ENCODE measurements at regions not wholly inside any gene's neighbourhood (a gene's known extent, or its start where the extent isn't known, plus 50 kb on each side); places are given as distances from the start of the nearest gene placed in this dataset.
"Not testable (repeated sequence)": the region's sequence is repeated elsewhere in the genome, so short reads cannot be mapped to it uniquely, and the experiment has no call there.

DNA sequence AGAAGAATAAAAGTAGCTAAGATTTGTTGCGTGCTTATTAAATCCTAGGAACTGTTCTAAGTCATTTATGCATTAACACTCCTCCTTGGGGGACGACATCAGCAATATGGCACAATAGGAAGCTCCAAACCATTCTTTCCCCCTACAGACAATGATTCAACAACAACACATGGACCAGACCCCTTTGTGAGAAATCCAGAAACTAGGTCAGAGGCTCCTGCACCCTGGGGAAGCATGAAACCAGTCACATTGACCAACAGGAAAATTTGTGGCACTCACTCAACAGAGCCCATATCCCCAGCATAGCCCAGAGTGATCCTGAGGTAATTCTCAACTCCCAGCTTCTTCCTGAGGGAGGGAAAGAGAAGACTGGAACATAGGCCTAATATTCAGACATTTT lies 294.4 kb downstream of the HINT1 start:
- ChIA-PET CTCF (interaction anchor here (1.6 kb wide), 1 partner anchor 238 kb away, joined by 6 read pairs; no protein-coding TSS in a partner anchor), POLR2A (no interaction called here)

GRCh38 chr5:130868186-130868840 lies 296.7 kb downstream of the HINT1 start:
- CTCF ChIA-PET: interaction anchor here (0.7 kb wide), 1 partner anchor 554 kb away, joined by 4 read pairs; no protein-coding TSS in a partner anchor
- POLR2A ChIA-PET: no interaction called here

DNA sequence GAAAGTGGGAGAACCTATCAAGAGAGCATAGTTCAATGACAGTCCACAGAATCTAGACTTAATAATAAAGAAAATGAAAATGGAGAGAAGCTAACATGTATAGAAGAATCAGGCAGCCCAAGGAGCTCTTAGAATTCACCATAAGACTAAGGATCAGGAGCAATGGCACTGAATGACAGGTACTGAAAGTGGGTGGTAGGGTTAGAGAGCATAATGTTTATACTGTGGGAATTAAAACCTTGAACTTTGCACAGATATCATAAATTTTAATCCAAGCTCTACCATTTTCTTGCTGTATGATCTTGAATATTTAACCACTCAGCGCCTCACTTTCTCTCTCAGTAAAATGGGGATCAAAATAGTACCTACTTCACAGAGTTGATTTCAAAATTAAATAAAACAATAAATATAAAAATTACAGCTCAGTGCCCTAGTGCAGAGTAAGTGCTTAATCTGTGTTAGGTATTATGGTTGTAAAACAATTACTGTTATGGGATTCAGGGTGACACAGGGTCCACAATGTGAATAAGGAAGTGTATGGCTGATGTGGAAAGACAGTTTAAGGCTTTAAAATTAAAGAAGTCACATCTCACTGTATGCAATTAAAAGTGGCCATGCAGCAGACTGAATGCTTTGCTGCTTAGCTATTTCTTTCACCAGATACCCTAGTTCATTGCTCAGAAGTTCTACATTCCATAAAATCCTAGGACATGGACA lies 319.8 kb downstream of the HINT1 start:
- CTCF ChIA-PET: no interaction called here
- POLR2A ChIA-PET: no interaction called here

DNA sequence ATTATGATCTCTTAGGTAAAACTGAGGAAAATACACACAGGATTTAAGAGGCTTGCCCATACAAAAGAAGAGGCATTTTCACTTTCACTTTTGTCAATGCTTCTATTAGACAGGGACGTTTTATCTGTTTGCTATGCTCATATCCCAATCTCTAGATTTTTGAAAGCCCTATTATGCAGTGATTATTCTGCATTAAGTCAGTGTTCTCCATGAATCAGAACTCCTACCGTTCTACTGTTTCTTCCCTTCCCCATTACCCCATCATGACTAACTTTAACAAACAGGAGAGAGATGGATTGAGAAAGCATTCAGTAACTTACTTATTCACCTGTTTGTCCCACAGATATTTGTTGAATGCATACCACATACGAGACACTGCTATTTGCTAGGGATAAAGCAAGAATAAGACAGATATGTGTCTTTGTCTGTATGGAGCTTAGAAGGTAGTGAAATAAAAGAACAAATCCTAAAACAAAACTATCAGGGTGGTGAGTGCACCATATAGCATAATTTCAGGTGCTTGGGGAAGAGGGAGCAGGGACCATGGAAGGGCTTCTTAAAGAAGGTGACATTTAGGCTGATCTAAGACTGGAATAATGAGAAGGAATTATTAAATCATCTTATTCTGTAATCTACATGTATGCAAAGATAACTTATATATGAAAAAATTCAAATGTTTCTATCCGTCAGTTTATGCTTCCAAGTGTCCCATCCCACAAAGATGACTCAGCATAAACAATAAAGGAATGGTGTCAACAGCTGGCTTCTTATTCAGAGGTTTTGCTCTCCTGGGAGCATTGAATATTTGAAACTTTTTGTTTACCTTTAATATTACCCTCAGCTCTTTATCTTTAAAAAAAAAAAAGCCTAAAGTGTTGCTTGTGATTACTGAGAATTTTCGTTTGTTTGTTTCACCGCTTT lies 328.1 kb downstream of the HINT1 start:
- ChIA-PET CTCF (no interaction called here), POLR2A (no interaction called here)

DNA sequence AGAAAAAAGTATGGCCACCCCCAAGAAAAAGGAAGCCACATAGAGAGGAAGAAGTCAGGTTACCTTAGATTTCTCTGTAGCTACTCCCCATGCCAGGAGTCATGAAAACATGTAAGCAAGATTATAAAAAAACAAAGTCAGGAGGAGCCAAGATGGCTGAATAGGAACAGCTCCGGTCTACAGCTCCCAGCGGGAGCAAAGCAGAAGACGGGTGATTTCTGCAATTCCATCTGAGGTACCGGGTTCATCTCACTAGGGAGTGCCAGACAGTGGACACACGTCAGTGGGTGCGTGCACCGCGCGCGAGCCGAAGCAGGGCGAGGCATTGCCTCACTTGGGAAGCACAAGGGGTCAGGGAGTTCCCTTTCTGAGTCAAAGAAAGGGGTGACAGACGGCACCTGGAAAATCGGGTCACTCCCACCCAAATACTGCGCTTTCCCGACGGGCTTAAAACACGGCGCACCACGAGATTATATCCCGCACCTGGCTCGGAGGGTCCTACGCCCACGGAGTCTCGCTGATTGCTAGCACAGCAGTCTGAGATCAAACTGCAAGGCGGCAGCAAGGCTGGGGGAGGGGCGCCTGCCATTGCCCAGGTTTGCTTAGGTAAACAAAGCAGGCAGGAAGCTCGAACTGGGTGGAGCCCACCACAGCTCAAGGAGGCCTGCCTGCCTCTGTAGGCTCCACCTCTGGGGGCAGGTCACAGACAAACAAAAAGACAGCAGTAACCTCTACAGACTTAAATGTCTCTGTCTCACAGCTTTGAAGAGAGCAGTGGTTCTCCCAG lies 347.3 kb downstream of the HINT1 start:
- CTCF ChIA-PET, POLR2A ChIA-PET: not testable (repeated sequence)

DNA sequence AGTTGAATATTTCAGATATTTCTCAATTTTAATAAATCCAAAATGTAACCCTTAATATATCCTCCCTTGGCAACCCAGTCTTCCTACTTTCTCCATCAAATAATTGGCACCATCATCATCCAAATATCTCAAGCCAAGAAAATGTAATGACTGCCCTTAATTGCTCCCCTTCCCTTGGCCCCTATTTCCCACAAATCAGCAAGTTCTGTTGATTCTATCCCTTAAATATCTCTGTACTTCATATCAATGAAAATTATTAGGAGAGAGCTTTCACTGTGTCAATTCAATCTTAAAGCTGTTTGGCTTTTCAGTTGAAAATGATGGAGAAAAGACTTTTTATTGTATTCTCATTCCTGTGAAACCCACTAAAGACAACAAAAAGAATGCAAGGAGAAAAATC lies 349.8 kb downstream of the HINT1 start:
- POLR2A ChIA-PET: no interaction called here
- CTCF ChIA-PET: no interaction called here

GRCh38 chr5:130808691-130809090 lies 356.4 kb downstream of the HINT1 start:
- ChIA-PET CTCF (no interaction called here), POLR2A (no interaction called here)

GRCh38 chr5:130805648-130806047 lies 359.4 kb downstream of the HINT1 start:
- CTCF ChIA-PET: no interaction called here
- POLR2A ChIA-PET: no interaction called here

DNA sequence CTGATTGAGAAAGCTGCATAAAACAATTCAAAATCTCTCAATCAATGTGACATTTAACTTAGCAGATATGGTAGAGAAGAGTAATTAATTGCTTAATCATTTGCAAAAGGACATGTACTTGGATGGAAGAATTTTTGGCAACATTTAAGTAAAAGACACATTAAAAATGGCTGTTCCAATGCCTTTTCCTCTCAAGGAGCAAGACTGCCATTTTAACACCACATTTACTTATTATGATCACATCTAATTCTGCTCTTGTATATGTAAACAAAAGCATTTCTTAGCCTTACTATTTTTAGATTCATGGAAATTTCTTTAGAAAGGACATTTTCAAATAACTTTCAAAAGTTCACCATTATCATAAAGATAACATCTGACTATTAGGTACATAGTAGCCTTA lies 360.0 kb downstream of the HINT1 start:
- CTCF ChIA-PET: no interaction called here

DNA sequence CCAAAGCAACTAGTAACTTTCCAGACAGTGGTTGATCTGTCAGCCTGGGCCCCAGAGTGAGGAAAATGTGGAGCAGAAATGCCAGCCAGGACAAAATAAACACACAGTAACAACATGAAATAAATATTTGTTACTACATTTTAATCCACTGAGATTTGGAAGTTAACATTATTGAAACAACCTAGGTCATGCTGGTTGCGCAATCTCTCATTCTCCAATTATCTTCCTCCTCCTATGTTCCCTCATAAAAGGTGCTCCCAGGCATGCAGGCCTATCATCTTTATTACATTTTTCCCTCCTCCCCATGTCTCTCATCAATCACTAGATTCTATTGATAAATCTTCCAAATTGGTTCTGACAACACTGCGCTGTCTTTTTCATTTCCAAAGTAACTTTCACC lies 363.1 kb downstream of the HINT1 start:
- CTCF ChIA-PET: no interaction called here
- POLR2A ChIA-PET: no interaction called here

More for the DNA sequence above, 360.0 kb downstream of the HINT1 start:
- POLR2A ChIA-PET: no interaction called here

GRCh38 chr5:130799015-130799414 lies 366.0 kb downstream of the HINT1 start:
- ChIA-PET CTCF (no interaction called here), POLR2A (no interaction called here)

GRCh38 chr5:130797303-130797702 lies 367.8 kb downstream of the HINT1 start:
- POLR2A ChIA-PET: no interaction called here
- CTCF ChIA-PET: no interaction called here

DNA sequence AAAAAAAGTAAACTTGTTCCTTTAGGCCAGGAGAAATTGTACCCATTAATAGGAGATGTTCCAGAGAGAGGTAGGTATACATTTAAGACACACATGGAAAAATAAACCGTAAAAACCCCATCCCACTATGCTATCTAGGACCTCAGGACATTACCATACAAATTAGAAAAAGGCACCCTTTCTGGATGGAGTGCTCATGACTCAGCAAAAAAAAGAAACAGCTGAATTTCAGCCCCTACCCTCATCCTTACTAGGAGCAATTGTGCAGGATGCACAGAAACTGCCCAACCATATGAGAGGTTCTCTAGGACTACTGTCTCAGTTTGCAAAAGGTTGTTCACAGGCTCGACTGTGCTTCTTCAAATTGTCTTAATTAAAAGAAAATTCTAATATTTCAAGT lies 368.2 kb downstream of the HINT1 start:
- ChIA-PET CTCF (no interaction called here), POLR2A (no interaction called here)

GRCh38 chr5:130796032-130796431 lies 369.0 kb downstream of the HINT1 start:
- ChIA-PET POLR2A (no interaction called here), CTCF (no interaction called here)

- POLR2A ChIA-PET: no interaction called here
These were observed 370.0 kb downstream of the HINT1 start for GRCh38 chr5:130795037-130795436.

DNA sequence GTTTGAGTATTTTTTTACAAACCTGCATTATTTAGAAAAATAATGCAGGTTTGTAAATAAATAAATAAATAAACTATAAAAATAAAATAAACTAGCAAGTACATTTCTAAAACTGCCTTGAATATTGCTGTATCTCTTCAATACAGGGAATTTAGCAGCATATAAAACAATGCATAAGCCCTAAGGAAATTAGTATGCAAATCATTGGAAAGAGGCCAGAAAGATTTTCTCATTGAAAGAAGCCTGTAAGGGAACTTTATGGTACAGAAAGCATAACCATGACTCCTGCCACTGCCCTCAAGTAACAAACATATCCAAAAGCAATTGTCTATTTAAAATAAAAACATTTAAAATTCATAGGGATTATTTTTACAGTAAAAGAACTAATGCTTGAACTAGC lies 387.3 kb downstream of the HINT1 start:
- ChIA-PET POLR2A (no interaction called here), CTCF (no interaction called here)

More at GRCh38 chr5:130795037-130795436, 370.0 kb downstream of the HINT1 start:
- CTCF ChIA-PET: no interaction called here

DNA sequence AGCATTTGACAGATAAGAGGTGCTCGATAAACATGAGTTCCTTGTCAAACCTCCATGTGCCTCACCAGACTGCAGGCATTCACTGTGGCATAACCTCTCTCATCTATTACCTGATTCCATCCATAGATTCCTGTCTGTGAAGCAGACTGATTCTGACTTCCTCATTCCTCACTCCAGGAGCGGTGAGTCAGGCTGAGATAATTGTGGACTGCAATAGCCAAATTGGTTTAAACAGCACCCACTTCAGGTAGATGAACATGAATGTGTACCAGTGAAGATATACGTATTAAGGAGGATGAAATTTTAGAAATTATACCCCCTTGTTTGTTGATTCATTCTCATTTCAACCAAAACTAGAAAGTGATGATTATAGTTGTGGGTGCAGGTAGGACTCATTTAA lies 391.2 kb downstream of the HINT1 start:
- CTCF ChIA-PET: no interaction called here
- POLR2A ChIA-PET: no interaction called here

GRCh38 chr5:130762031-130762430 lies 403.0 kb downstream of the HINT1 start:
- ChIA-PET POLR2A (no interaction called here), CTCF (no interaction called here)

DNA sequence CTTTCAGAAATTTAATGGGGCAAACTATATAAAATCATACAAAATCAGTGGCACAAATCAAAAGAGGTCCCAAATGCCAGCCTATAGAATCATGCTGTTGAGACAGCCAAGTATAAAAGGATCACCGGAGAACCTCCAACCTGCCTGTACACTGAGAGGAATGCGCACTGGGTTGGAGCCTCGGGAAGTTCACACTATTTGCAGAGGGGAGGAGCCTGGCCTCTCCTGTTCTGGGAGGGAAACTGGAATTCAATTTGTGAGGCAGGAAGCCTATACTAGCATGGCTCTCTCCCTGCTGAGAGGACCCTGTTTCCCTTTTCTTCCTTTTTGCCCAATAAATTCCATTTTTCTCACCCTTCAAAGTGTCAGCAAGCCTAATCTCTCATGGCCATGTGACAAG lies 406.0 kb downstream of the HINT1 start:
- ChIA-PET CTCF (no interaction called here), POLR2A (no interaction called here)

- ChIA-PET POLR2A (no interaction called here), CTCF (no interaction called here)
These were observed 417.5 kb downstream of the HINT1 start for GRCh38 chr5:130747556-130747955.

Measured in activated CD8-positive, alpha-beta memory T cell treated with anti-CD3 and anti-CD28 coated beads for 36 hours (primary cell).